ENCODE measurements at regions not wholly inside any gene's neighbourhood (a gene's known extent, or its start where the extent isn't known, plus 50 kb on each side); places are given as distances from the start of the nearest gene placed in this dataset.
"Not testable (repeated sequence)": the region's sequence is repeated elsewhere in the genome, so short reads cannot be mapped to it uniquely, and the experiment has no call there.

- not testable (repeated sequence) for DNase-seq (ENCODE audit: low spot score)
Observed at GRCh38 chr4:82301390-82301789, 72.4 kb downstream of the HNRNPD start.

GRCh38 chr4:82293304-82293703 is 80.5 kb downstream of the HNRNPD start:
- no peak for DNase-seq (ENCODE audit: low spot score)

- DNase-seq (ENCODE audit: low spot score) = peak; percentile 34
Observed at GRCh38 chr4:82287720-82288119, 86.1 kb downstream of the HNRNPD start.

GRCh38 chr4:82284858-82285805 is 88.7 kb downstream of the HNRNPD start:
- peak; percentile 99 for DNase-seq (ENCODE audit: low spot score)

- DNase-seq (ENCODE audit: low spot score) = no peak
Observed at GRCh38 chr4:82284475-82284857, 89.3 kb downstream of the HNRNPD start.

- no peak for DNase-seq (ENCODE audit: low spot score)
Observed at GRCh38 chr4:82282875-82283274, 90.9 kb downstream of the HNRNPD start.

- not testable (repeated sequence) for DNase-seq (ENCODE audit: low spot score)
Observed at GRCh38 chr4:82279550-82279949, 94.2 kb downstream of the HNRNPD start.

- no peak for DNase-seq (ENCODE audit: low spot score)
Observed at GRCh38 chr4:82276332-82276640, 97.5 kb downstream of the HNRNPD start.

- DNase-seq (ENCODE audit: low spot score) = no peak
Observed at GRCh38 chr4:82275431-82276331, 98.1 kb downstream of the HNRNPD start.

- not testable (repeated sequence) for DNase-seq (ENCODE audit: low spot score)
Observed at GRCh38 chr4:82274700-82275099, 99.1 kb downstream of the HNRNPD start.

GRCh38 chr4:82272523-82272922 is 101.3 kb downstream of the HNRNPD start:
- DNase-seq (ENCODE audit: low spot score) = not testable (repeated sequence)

GRCh38 chr4:82271915-82272480 is 101.8 kb downstream of the HNRNPD start:
- not testable (repeated sequence) for DNase-seq (ENCODE audit: low spot score)

- DNase-seq (ENCODE audit: low spot score) = no peak
Observed at GRCh38 chr4:82268826-82269193, 105.0 kb downstream of the HNRNPD start.

GRCh38 chr4:82268050-82268825 is 105.6 kb downstream of the HNRNPD start:
- DNase-seq (ENCODE audit: low spot score) = peak; percentile 72

GRCh38 chr4:82267506-82267905 is 106.3 kb downstream of the HNRNPD start:
- DNase-seq (ENCODE audit: low spot score) = no peak

- DNase-seq (ENCODE audit: low spot score) = no peak
Observed at GRCh38 chr4:82266345-82266744, 107.4 kb downstream of the HNRNPD start.

- DNase-seq (ENCODE audit: low spot score) = no peak
Observed at GRCh38 chr4:82261084-82261483, 112.7 kb downstream of the HNRNPD start.

- no peak for DNase-seq (ENCODE audit: low spot score)
Observed at GRCh38 chr4:82260632-82261031, 113.2 kb downstream of the HNRNPD start.

GRCh38 chr4:82256718-82257117 is 117.1 kb downstream of the HNRNPD start:
- DNase-seq (ENCODE audit: low spot score) = no peak

GRCh38 chr4:82255657-82256056 is 118.1 kb downstream of the HNRNPD start:
- no peak for DNase-seq (ENCODE audit: low spot score)

- no peak for DNase-seq (ENCODE audit: low spot score)
Observed at GRCh38 chr4:82248903-82249632, 124.7 kb downstream of the HNRNPD start.

All from RKO (cell line).